ENCODE measurements at regions not wholly inside any gene's neighbourhood (a gene's known extent, or its start where the extent isn't known, plus 50 kb on each side); places are given as distances from the start of the nearest gene placed in this dataset.

DNA sequence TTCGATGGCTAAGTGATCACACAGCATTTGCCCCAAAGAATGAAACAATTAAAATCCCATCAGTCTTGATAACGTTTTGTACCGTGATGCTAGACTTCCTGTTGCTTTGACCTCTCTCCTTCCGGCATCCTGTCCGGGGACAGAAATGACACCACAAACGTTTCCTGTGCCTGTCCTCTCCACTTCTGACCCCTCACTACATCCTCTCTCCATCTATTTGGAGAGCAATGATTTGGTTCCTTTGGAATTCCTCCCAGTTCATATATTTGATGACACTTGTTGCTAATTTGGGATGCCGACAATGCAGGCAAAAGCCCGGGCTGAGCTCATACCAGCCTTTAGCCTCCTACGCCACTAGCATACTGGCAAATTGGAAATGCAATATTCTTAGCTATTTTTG is 151.2 kb upstream of the CCDC68 start:
- H3K36me3 ChIP-seq (ENCODE audit: insufficient read depth), result no peaks in the 10 kb centered on the region
- no peaks in the 10 kb centered on the region for H4K20me1 ChIP-seq (ENCODE audit: insufficient read depth)
- no peaks in the 10 kb centered on the region for H3K4me1 ChIP-seq (ENCODE audit: low read depth, poor library complexity, severe bottlenecking)
- H3K9ac ChIP-seq, result no peak overlapping the region
- no peaks in the 10 kb centered on the region for H3K79me2 ChIP-seq (ENCODE audit: insufficient read depth, low read depth)
- TF ChIP-seq, protein P1, sequence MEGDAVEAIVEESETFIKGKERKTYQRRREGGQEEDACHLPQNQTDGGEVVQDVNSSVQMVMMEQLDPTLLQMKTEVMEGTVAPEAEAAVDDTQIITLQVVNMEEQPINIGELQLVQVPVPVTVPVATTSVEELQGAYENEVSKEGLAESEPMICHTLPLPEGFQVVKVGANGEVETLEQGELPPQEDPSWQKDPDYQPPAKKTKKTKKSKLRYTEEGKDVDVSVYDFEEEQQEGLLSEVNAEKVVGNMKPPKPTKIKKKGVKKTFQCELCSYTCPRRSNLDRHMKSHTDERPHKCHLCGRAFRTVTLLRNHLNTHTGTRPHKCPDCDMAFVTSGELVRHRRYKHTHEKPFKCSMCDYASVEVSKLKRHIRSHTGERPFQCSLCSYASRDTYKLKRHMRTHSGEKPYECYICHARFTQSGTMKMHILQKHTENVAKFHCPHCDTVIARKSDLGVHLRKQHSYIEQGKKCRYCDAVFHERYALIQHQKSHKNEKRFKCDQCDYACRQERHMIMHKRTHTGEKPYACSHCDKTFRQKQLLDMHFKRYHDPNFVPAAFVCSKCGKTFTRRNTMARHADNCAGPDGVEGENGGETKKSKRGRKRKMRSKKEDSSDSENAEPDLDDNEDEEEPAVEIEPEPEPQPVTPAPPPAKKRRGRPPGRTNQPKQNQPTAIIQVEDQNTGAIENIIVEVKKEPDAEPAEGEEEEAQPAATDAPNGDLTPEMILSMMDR (conservative IDR thresholded peaks at IDR 0.05; ENCODE audit: low read depth, low read length), result no peak
- no peak overlapping the region for H3K4me3 ChIP-seq (IDR thresholded peaks at IDR 0.05; ENCODE audit: insufficient read depth, low read depth, low read length)
- no peak overlapping the region for H2AFZ ChIP-seq (ENCODE audit: low read depth)
- H3K27me3 ChIP-seq (ENCODE audit: insufficient read depth, low read depth), result no peaks in the 10 kb centered on the region
- H3K27ac ChIP-seq, result no peak overlapping the region
- H3K4me2 ChIP-seq, result no peak overlapping the region

DNA sequence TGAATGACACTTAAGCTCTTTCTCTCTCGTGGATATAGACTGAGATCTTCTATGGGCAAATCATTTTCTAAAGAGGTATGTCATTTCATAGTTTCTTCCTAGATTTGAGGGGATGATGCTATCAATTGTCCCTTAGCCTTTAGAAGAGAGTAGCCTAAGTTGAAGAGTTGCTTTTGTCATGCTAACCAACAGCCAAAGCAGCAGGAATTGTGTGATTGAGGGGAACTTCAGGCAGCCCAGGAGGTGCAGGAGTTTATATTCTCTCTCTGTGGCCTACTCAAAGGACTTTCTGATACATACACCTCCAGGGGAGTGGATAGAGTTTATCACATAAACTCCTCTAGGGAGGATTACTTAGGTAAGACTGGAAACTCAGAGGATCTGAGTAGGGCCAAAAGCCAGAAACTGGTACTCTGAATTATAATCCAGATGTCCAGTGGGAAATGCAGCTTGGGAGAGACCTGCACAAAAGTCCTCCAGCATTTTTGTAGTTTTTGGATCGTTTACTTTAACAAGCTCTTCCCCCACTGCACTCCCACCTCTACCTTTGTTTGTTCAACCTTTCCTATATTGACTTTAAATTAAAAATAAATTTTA is 150.7 kb upstream of the CCDC68 start:
- Histone ChIP-seq H3K4me1 (ENCODE audit: low read depth, poor library complexity, severe bottlenecking) (no peaks in the 10 kb centered on the region), H3K36me3 (ENCODE audit: insufficient read depth) (no peaks in the 10 kb centered on the region), H3K4me3 (IDR thresholded peaks at IDR 0.05; ENCODE audit: insufficient read depth, low read depth, low read length) (no peak overlapping the region), H3K27me3 (ENCODE audit: insufficient read depth, low read depth) (no peaks in the 10 kb centered on the region), H3K4me2 (no peak overlapping the region), H2AFZ (ENCODE audit: low read depth) (no peak overlapping the region), H3K9ac (no peak overlapping the region), H4K20me1 (ENCODE audit: insufficient read depth) (no peaks in the 10 kb centered on the region), H3K79me2 (ENCODE audit: insufficient read depth, low read depth) (no peaks in the 10 kb centered on the region), H3K27ac (no peak overlapping the region)
- TF ChIP-seq, protein P1 (conservative IDR thresholded peaks at IDR 0.05; ENCODE audit: low read depth, low read length), result no peak

DNA sequence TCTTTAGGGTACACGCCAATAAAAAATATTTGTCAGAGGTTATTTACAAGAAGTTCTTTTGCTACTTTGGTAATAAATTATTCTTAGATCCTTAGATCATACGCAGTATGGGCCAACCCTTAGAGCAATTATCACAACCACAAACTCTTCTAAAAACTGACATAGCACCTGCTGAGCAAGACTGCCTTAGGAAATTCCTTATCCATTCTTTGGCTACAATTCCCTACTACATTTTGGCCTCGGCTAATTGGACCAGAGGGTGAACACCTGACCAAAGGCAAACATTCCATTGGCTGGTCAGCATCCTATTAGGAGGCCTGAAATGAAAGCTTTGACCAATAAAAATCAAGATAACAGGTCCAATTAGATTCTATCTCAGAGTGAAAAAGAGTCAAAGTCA is 147.6 kb upstream of the CCDC68 start:
- TF ChIP-seq, protein P1 (conservative IDR thresholded peaks at IDR 0.05; ENCODE audit: low read depth, low read length), result no peak
- Histone ChIP-seq H3K4me2 (no peak overlapping the region), H4K20me1 (ENCODE audit: insufficient read depth) (no peaks in the 10 kb centered on the region), H3K27ac (no peak overlapping the region), H3K9ac (no peak overlapping the region), H3K36me3 (ENCODE audit: insufficient read depth) (no peaks in the 10 kb centered on the region), H3K4me3 (IDR thresholded peaks at IDR 0.05; ENCODE audit: insufficient read depth, low read depth, low read length) (no peak overlapping the region), H3K4me1 (ENCODE audit: low read depth, poor library complexity, severe bottlenecking) (no peaks in the 10 kb centered on the region), H3K79me2 (ENCODE audit: insufficient read depth, low read depth) (no peaks in the 10 kb centered on the region), H3K27me3 (ENCODE audit: insufficient read depth, low read depth) (no peaks in the 10 kb centered on the region), H2AFZ (ENCODE audit: low read depth) (no peak overlapping the region)

DNA sequence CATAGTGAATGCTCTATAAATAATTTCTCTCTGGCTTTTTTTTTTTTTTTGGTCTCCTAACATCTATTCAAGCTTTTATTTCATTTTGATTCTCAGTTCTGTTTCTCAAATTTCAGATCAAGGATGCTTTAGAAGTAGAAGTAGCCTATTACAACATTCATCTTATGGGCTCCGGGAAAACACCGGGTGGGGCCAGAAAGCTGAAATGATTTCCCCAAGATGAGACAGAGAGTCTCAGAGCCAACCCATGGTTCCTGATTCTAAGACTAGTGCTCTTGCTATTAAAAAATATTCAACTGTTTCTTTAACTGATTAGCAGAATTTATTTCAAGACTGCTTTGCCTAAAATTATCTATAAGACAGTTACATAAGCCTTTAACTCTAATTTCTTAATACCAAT is 147.2 kb upstream of the CCDC68 start:
- H3K4me1 ChIP-seq (ENCODE audit: low read depth, poor library complexity, severe bottlenecking), result no peaks in the 10 kb centered on the region
- no peak overlapping the region for H3K9ac ChIP-seq

More for the DNA sequence above, 147.2 kb upstream of the CCDC68 start:
- Histone ChIP-seq H4K20me1 (ENCODE audit: insufficient read depth) (no peaks in the 10 kb centered on the region), H3K27ac (no peak overlapping the region), H3K4me3 (IDR thresholded peaks at IDR 0.05; ENCODE audit: insufficient read depth, low read depth, low read length) (no peak overlapping the region), H2AFZ (ENCODE audit: low read depth) (no peak overlapping the region), H3K36me3 (ENCODE audit: insufficient read depth) (no peaks in the 10 kb centered on the region), H3K79me2 (ENCODE audit: insufficient read depth, low read depth) (no peaks in the 10 kb centered on the region), H3K4me2 (no peak overlapping the region), H3K27me3 (ENCODE audit: insufficient read depth, low read depth) (no peaks in the 10 kb centered on the region)
- TF ChIP-seq, protein P1 (conservative IDR thresholded peaks at IDR 0.05; ENCODE audit: low read depth, low read length), result no peak
